GM12878 (cell line): ENCODE measurements at regions not wholly inside any gene's neighbourhood (a gene's known extent, or its start where the extent isn't known, plus 50 kb on each side); places are given as distances from the start of the nearest gene placed in this dataset.

ENCODE experiments used
- BCLAF1 ChIP-seq: fragments of 450-650 bp; IDR thresholded peaks from 2 replicates; pipeline ENCODE4 v1.6.1; 2017; ENCODE audit warnings: antibody characterized with exemption, mild to moderate bottlenecking, moderate library complexity
- CBX5 ChIP-seq: sonication (generic); IDR thresholded peaks from 2 replicates; pipeline ENCODE4 v1.6.1; 2016; ENCODE audit warnings: low read depth, moderate library complexity, mild to moderate bottlenecking, inconsistent platforms
- CUX1 ChIP-seq: IDR thresholded peaks from 2 replicates; pipeline ENCODE4 v1.6.1; 2012; ENCODE audit warnings: improper control_type of control experiment, low read depth, low read length; ENCODE audit not compliant: insufficient replicate concordance
- EGR1 ChIP-seq, 2 experiments: IDR thresholded peaks; 1 replicate in 1 of 2; 2 replicates in 1 of 2; pipeline ENCODE4 v1.6.1; 2011 to 2012; ENCODE audit warnings: low read depth in 2 of 2, low read length in 2 of 2, borderline replicate concordance in 1 of 2, mild to moderate bottlenecking in 1 of 2, moderate library complexity in 1 of 2
- ETV6 ChIP-seq, 2 experiments: fragments of 450-650 bp in 1 of 2; IDR thresholded peaks in 1 of 2; conservative IDR thresholded peaks in 1 of 2; 2 replicates each; pipeline ENCODE4 v1.6.1; 2014; ENCODE audit warnings: antibody characterized with exemption in 1 of 2, borderline replicate concordance in 1 of 2, low read depth in 1 of 2, mild to moderate bottlenecking in 1 of 2, moderate library complexity in 1 of 2
- NBN ChIP-seq: fragments of 450-650 bp; IDR thresholded peaks from 2 replicates; pipeline ENCODE4 v1.6.1; 2016
- NFIC ChIP-seq: IDR thresholded peaks from 2 replicates; pipeline ENCODE4 v1.6.1; 2012; ENCODE audit warnings: low read depth, mild to moderate bottlenecking, inconsistent platforms, low read length, moderate library complexity
- PBX3 ChIP-seq: IDR thresholded peaks from 2 replicates; pipeline ENCODE4 v1.6.1; 2011; ENCODE audit warnings: mild to moderate bottlenecking, low read depth, low read length, moderate library complexity; ENCODE audit not compliant: insufficient replicate concordance
- RBBP5 ChIP-seq: fragments of 200-600 bp; sonication (generic); conservative IDR thresholded peaks from 2 replicates; pipeline ENCODE4 v1.6.1; 2016
- REST ChIP-seq: IDR thresholded peaks from 2 replicates; pipeline ENCODE4 v1.6.1; 2012; ENCODE audit warnings: mild to moderate bottlenecking, low read depth, low read length
- TARDBP ChIP-seq: IDR thresholded peaks from 2 replicates; pipeline ENCODE4 v1.6.1; 2016; ENCODE audit warnings: borderline replicate concordance
- TCF7 ChIP-seq: IDR thresholded peaks from 2 replicates; pipeline ENCODE4 v1.6.1; 2014; ENCODE audit warnings: antibody characterized with exemption, borderline replicate concordance
- USF1 ChIP-seq: IDR thresholded peaks from 2 replicates; pipeline ENCODE4 v1.6.1; 2011; ENCODE audit warnings: borderline replicate concordance, low read depth, mild to moderate bottlenecking, moderate library complexity, mixed read lengths, low read length; ENCODE audit not compliant: insufficient read depth; ENCODE audit errors: extremely low read length

- TF ChIP-seq BCLAF1 (no peak), ETV6 (conservative IDR thresholded peaks at IDR 0.05 in 1 of 2, IDR thresholded peaks at IDR 0.05 in 1 of 2; ENCODE audit: borderline replicate concordance in 1 of 2, low read depth in 1 of 2) (peak in 1 of 2 experiments; percentile 89; a peak in 2 of 4 replicates), NBN (no peak), CBX5 (no peak), TCF7 (no peak), CUX1 (no peak), RBBP5 (no peak), TARDBP (no peak), USF1 (no peak), NFIC (0 out of 2 replicates have a peak, but pooled peaks have one; percentile 17), EGR1 (IDR thresholded peaks at IDR 0.05; ENCODE audit: borderline replicate concordance in 1 of 2, low read depth in 2 of 2, low read length in 2 of 2) (0 out of 3 replicates have a peak, but pooled peaks of 1 of the 2 experiments have one; percentile 25), PBX3 (no peak), REST (no peak)
These were observed 124.7 kb upstream of the CPEB2 start (continued) for GRCh38 chr4:14877246-14878225.
